GM10266 (cell line): ENCODE measurements at regions not wholly inside any gene's neighbourhood (a gene's known extent, or its start where the extent isn't known, plus 50 kb on each side); places are given as distances from the start of the nearest gene placed in this dataset.

Experiments
- DNase-seq: peaks from one replicate; pipeline ENCODE4 v3.0.0; 2012; ENCODE audit errors: extremely low spot score
- TF ChIP-seq, protein P1 (sequence below): IDR thresholded peaks from 2 replicates; pipeline ENCODE4 v1.5.1; 2012; ENCODE audit warnings: mild to moderate bottlenecking, low read depth; ENCODE audit not compliant: control insufficient read depth, insufficient read depth; ENCODE audit errors: missing control alignments

DNA sequence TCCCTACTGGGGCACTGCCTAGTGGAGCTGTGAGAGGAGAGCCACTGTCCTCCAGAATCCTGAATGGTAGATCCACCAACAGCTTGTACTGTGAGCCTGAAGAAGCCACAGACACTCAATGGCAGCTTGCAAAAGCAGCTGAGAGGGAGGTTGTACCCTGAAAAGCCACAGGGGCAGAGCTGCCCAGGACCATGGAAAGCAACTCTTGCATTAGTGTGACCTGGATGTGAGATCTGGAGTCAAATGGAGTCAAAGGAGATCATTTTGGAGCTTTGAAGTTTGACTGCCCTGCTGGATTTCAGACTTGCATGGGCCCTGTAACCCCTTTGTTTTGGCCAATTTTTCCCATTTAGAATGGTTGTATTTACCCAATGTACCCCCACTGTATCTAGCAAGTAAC, 871.4 kb upstream of the PRMT6 start:
- no peak for DNase-seq
- TF ChIP-seq, protein P1, sequence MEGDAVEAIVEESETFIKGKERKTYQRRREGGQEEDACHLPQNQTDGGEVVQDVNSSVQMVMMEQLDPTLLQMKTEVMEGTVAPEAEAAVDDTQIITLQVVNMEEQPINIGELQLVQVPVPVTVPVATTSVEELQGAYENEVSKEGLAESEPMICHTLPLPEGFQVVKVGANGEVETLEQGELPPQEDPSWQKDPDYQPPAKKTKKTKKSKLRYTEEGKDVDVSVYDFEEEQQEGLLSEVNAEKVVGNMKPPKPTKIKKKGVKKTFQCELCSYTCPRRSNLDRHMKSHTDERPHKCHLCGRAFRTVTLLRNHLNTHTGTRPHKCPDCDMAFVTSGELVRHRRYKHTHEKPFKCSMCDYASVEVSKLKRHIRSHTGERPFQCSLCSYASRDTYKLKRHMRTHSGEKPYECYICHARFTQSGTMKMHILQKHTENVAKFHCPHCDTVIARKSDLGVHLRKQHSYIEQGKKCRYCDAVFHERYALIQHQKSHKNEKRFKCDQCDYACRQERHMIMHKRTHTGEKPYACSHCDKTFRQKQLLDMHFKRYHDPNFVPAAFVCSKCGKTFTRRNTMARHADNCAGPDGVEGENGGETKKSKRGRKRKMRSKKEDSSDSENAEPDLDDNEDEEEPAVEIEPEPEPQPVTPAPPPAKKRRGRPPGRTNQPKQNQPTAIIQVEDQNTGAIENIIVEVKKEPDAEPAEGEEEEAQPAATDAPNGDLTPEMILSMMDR: no peak

DNA sequence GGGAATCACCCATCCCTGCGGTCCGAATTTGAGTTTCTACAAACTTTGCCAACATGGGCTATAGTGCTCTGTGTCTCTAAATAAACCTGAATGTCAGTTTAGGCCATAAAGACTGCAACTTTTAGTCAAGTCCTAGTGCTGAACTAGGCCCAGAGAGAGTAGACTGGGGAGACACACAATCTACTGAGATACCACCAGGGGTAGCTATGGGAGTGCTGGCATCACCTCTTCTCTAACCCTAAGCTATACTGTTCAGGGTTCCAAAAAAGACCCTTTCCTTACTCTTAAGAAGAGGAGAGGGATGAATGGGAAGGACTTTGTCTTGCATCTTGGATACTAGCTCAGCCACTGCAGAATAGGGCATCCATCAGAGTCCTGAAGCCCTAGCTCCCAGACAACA, 866.7 kb upstream of the PRMT6 start:
- TF ChIP-seq, protein P1: no peak
- no peak for DNase-seq

DNA sequence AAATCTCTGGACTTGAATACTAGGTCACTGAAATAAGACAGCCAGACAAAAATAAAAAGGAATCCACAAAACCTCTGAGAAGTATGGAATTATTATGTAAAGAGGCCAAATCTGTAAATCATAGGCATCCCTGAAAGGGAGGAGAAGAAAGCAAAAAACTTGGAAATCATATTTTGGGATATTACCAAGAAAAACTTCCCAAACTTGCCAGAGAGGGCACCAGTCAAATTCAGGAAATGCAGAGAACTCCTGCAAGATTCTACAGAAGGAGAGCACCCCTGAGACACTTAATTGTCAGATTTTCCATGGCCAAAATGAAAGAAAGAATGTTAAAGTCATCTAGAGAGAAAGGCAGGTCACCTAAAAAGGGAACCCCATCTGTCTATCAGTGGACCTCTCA, 862.3 kb upstream of the PRMT6 start:
- TF ChIP-seq, protein P1: no peak
- DNase-seq: no peak

DNA sequence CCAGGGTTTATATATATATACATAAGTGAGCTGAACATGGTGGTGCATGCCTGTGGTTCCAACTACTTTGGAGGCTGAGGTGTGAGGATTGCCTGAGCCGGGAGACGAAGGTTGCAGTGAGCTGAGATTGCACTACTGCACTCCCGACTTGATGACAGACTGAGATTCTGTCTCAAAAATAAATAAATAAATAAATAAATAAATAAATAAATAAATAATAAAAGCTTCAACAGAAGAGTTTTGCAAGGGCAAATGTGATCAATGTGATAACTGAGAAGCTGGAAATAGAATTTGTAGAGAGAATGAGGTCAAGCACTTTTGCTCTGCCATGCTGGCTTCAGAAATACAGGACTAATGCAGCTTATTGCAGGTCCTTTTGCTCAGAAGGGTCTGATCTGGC, 855.8 kb upstream of the PRMT6 start:
- no peak for DNase-seq
- TF ChIP-seq, protein P1: no peak

- TF ChIP-seq, protein P1: no peak
- DNase-seq: no peak
These were observed 849.3 kb upstream of the PRMT6 start for GRCh38 chr1:106207185-106207584.

GRCh38 chr1:106217765-106218164, 838.7 kb upstream of the PRMT6 start:
- TF ChIP-seq, protein P1: no peak
- DNase-seq: no peak

DNA sequence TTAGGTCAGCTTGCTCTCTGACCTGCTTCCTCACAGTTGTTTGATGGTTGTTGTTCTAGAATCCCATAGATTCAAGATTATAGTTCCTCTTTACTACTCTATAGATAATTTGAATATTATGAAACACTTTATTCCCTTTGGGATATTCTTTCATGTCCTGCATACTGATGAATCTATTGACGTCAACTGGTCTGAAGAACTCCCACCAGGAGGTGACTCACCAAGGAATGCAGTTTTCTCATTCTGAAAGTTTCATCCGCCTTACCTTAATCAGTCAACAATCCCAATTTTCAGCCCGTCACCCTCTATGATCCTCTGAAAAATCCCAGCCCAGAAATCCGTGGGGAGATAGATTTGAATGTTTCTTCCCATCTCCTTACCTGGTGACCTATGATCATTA, 834.1 kb upstream of the PRMT6 start:
- no peak for DNase-seq
- TF ChIP-seq, protein P1: no peak
